HAP-1 (cell line): ENCODE measurements at regions not wholly inside any gene's neighbourhood (a gene's known extent, or its start where the extent isn't known, plus 50 kb on each side); places are given as distances from the start of the nearest gene placed in this dataset.
"Not testable (repeated sequence)": the region's sequence is repeated elsewhere in the genome, so short reads cannot be mapped to it uniquely, and the experiment has no call there.

Source experiments
- DNase-seq, 2 experiments: peaks; one replicate each; pipeline ENCODE4 v3.0.0-alpha.2; 2016 to 2020; ENCODE audit warnings: low spot score in 2 of 2
- H3K27me3 ChIP-seq: fragments of 250-450 bp; sonication (Bioruptor Pico); 2 replicates; pipeline ENCODE4 v1.5.1; 2020; ENCODE audit warnings: low read depth, mild to moderate bottlenecking, moderate library complexity
- H3K36me3 ChIP-seq: fragments of 250-450 bp; sonication (Bioruptor Pico); replicated peaks from 2 replicates; pipeline ENCODE4 v1.5.1; 2020; ENCODE audit warnings: mild to moderate bottlenecking
- H3K4me1 ChIP-seq: fragments of 250-450 bp; sonication (Bioruptor Pico); 2 replicates; pipeline ENCODE4 v1.5.1; 2020; ENCODE audit warnings: mild to moderate bottlenecking
- H3K4me3 ChIP-seq: fragments of 250-450 bp; sonication (Bioruptor Pico); 2 replicates; pipeline ENCODE4 v1.5.1; 2020; ENCODE audit warnings: mild to moderate bottlenecking, moderate library complexity
- H3K9me3 ChIP-seq: fragments of 250-450 bp; sonication (Bioruptor Pico); 2 replicates; pipeline ENCODE4 v1.5.1; 2020; ENCODE audit warnings: mild to moderate bottlenecking, moderate library complexity
- in situ Hi-C: fragments of 300-500 bp; cut with MboI; formaldehyde crosslinking; loops from 3 replicates; pipeline ENCODE4 v1.14.3; 2020; ENCODE audit warnings: low sequenced_read_pairs, inconsistent platforms, mixed read lengths

DNA sequence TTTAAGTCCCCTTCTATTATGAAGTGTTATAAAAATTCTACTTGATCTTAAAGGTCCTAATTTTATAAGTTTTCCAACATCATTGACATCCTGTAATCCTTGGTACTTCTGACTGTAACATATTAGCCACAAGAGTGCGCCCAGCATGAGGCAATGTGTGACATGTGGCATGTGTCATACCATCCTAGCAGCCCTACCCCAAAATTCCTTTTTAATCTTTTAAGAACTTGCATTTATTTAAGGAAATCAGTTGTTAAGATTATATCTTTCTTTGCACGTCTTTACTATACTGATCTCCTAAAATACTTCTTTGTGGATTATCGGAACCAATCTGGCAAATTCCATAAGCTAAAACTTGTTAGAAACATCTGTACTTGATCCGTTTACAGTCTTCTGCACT lies 167.1 kb upstream of the SLC24A3 start:
- no peak for DNase-seq
- Histone ChIP-seq H3K4me3 (no peak overlapping the region), H3K4me1 (no peaks in the 10 kb centered on the region), H3K27me3 (no peaks in the 10 kb centered on the region), H3K9me3 (no peaks in the 10 kb centered on the region), H3K36me3 (no peaks in the 10 kb centered on the region)
- in situ Hi-C loops = no loop called here

DNA sequence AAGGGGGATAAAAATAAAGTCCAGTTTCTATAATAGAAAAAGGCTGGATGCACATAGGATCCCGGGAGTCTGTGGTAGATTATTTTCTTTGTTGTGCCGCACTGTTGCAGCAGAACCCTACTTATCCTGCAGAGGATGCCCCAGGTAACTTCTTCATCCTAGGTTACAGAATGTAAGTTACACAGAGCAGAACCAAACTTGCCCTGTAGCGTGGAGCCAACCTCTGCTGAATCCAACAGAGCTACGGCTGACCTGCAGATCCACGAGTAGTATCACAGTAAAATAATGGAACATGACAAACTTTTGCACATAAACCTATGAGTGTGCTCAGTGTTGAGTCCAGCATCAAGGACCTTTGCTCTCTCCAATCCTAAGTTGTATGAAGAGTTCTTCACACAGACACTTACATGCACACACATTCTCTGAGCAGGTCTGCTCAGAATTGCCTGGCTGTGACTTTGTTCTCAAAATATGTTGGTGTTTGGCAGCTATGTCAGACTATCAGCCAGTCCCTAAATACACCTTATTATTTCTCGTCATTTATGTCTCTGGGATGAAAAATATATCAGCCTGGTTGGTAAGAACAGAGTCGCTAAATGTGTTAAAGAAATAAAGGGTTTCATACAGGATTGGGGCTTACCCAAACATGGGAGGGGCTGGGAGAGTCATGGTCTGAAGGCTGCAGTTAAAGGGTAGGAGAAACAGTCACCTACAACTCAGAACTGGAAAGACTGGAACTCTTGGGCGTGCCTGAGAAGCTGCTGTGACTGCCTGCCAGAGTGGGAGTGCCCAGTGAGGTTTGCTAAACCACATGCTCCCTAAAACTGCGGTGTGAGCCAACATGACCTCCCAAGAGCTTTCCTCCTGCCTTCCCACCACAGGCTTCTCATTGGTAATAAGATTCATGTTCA lies 165.1 kb upstream of the SLC24A3 start:
- DNase-seq = no peak
- Histone ChIP-seq H3K9me3 (no peaks in the 10 kb centered on the region), H3K36me3 (no peaks in the 10 kb centered on the region), H3K4me1 (no peaks in the 10 kb centered on the region), H3K4me3 (no peak overlapping the region), H3K27me3 (no peaks in the 10 kb centered on the region)
- in situ Hi-C loops = no loop called here

DNA sequence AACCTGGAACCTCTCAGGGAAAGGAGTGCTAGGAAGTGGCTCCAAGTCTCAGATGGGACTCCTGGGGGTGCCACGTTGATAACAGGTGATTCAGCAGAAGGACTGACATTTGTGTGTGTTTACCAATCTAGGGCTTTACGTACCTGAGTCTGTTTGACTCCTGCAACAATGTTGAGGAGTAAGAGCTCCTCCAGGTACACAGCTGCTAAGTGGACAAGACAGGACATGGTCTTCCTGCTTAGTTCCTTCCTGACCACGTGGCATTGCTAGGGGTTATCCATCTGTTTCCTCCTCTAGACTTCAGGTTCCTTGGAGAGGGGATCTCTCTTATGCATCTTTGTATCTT lies 164.5 kb upstream of the SLC24A3 start:
- Histone ChIP-seq H3K4me3 (no peak overlapping the region), H3K4me1 (no peaks in the 10 kb centered on the region), H3K9me3 (no peaks in the 10 kb centered on the region), H3K36me3 (no peaks in the 10 kb centered on the region), H3K27me3 (no peaks in the 10 kb centered on the region)
- in situ Hi-C loops = no loop called here
- no peak for DNase-seq

DNA sequence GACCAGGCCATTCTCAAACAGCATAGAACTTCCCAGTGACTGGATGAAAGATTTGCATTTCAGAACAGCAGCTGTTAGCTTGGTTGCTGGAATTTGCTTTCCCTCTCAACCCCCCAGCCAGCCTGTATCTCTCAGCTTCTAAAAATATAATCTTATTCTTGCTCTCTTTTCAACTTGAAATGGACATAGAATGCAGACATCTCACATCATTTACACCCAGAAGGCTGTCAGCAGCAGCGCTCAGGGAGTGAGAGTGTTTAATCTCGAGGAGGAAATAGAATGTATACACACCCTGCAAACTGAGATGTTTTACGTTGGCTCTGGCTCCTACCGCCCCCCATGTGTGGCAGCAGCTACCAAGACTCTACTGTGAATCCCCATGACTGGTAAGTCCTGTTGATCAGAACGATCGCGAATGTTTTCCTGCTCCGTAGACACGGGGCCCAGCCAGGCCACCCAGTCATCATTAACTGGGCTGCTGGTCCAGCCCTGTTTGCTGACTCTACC lies 163.4 kb upstream of the SLC24A3 start:
- in situ Hi-C loops = no loop called here

DNA sequence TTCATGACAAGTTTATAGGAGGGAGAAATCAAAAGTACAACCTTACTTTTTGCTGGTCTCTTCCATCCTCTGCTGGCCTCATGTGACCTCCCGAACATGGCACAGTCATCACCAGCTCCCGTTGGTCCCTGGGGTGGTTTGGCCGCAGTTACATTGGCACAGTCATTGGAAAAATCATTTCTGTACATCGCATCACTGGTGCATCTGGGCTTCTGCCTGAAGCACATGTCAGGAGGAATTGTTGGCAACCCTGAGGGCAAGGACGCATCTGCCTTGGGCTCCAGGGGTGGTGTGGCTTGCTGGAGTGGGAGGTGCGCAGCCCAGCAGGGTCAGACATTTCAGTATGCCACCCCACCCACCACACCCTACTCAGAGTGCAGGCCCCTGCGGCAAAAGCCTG lies 162.9 kb upstream of the SLC24A3 start:
- H3K4me3 ChIP-seq = no peak overlapping the region
- no peaks in the 10 kb centered on the region for H3K27me3 ChIP-seq
- no peaks in the 10 kb centered on the region for H3K9me3 ChIP-seq
- in situ Hi-C loops = no loop called here
- H3K4me1 ChIP-seq = no peaks in the 10 kb centered on the region
- no peaks in the 10 kb centered on the region for H3K36me3 ChIP-seq
- DNase-seq = no peak

More for the DNA sequence above, 163.4 kb upstream of the SLC24A3 start:
- Histone ChIP-seq H3K9me3 (no peaks in the 10 kb centered on the region), H3K27me3 (no peaks in the 10 kb centered on the region), H3K36me3 (no peaks in the 10 kb centered on the region), H3K4me1 (no peaks in the 10 kb centered on the region), H3K4me3 (no peak overlapping the region)
- no peak for DNase-seq

DNA sequence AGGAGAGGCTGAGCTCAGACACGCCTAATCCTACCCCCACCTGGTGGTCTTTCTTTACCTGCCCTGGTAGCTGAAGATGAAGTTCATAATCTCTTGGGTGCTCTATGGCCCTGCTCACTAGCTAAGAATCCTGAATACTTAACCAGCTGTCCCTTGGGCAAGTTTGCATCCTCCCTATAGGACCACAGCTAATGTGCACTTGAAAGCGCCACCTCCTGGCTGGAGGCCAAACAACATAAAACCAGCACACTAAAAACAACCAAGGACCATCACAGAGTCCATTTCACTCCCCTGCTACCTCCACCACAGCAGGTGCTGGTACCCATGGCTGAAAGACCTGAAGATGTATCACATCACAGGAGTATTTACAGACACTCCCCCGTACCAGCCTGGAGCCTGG lies 155.5 kb upstream of the SLC24A3 start:
- peak in 1 of 2 experiments; percentile 29 for DNase-seq
- in situ Hi-C loops = no loop called here
- no peaks in the 10 kb centered on the region for H3K4me1 ChIP-seq

DNA sequence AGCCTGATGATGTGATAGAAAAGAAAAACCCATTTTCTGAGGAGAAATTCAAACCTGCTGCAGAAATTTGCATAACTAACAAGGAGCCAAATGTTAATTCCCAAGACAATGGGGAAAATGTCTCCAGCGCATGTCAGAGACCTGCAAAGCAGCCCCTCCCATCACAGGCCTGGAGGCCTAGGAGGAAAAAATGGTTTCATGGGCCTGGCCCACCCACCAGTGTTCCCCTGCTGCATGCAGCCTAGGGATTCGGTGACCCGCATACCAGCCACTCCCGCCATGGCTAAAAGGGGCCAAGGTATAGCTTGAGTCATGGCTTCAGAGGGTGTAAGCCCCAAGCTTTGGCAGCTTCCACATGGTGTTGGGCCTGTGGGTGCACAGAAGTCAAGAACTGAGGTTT lies 147.7 kb upstream of the SLC24A3 start:
- H3K9me3 ChIP-seq, H3K4me1 ChIP-seq, H3K27me3 ChIP-seq, H3K36me3 ChIP-seq, in situ Hi-C loops, DNase-seq, H3K4me3 ChIP-seq: not testable (repeated sequence)

More for the DNA sequence above, 155.5 kb upstream of the SLC24A3 start:
- no peak overlapping the region for H3K4me3 ChIP-seq
- H3K9me3 ChIP-seq = no peaks in the 10 kb centered on the region
- H3K27me3 ChIP-seq = no peaks in the 10 kb centered on the region
- no peaks in the 10 kb centered on the region for H3K36me3 ChIP-seq

DNA sequence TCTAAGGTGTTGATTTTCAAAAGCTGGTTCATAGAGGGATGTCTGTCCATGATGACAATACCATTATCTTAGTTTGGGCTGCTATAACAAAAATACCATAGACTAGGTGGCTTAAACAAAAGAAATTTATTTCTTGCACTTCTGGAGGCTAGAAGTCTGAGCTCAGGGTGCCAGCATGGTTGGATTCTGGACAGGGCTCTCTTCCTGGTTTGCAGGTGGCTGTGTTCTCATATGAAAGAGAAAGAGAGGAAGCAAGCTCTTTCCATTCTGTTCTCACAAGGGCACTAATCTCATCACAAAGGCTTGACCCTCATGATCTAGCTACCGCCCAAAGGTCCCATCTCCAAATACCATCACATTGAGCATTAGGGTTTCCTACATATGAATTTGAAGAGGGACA lies 144.5 kb upstream of the SLC24A3 start:
- in situ Hi-C loops = no loop called here
- H3K27me3 ChIP-seq = no peaks in the 10 kb centered on the region
- no peaks in the 10 kb centered on the region for H3K4me1 ChIP-seq
- 0 out of 2 replicates have a peak, but pooled peaks cover 2% of the 10 kb centered on the region for H3K9me3 ChIP-seq
- no peak for DNase-seq
- no peaks in the 10 kb centered on the region for H3K36me3 ChIP-seq
- H3K4me3 ChIP-seq = no peak overlapping the region

DNA sequence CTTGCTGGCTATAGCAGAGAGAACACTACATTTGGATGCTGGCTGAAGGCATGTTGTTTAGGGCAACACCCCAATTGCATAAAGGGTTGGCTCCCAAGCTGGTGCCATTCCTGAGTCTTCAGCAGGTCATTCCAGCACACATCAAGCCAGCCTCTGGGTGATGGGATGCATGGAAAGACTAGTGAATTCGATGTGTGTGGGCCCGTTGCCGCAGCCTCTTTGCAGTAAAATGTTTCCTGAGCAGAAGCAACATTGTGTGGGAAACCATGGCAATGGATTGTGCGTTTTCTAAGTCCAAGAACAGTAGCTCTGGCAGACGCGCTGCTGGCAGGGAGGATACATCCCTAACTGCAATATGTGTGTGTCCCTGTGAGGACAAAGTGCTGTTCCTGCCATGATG lies 142.4 kb upstream of the SLC24A3 start:
- DNase-seq = no peak
- H3K4me3 ChIP-seq = no peak overlapping the region
- no peaks in the 10 kb centered on the region for H3K4me1 ChIP-seq
- H3K27me3 ChIP-seq = no peaks in the 10 kb centered on the region
- no peaks in the 10 kb centered on the region for H3K36me3 ChIP-seq
- in situ Hi-C loops = no loop called here
- no peaks in the 10 kb centered on the region for H3K9me3 ChIP-seq

DNA sequence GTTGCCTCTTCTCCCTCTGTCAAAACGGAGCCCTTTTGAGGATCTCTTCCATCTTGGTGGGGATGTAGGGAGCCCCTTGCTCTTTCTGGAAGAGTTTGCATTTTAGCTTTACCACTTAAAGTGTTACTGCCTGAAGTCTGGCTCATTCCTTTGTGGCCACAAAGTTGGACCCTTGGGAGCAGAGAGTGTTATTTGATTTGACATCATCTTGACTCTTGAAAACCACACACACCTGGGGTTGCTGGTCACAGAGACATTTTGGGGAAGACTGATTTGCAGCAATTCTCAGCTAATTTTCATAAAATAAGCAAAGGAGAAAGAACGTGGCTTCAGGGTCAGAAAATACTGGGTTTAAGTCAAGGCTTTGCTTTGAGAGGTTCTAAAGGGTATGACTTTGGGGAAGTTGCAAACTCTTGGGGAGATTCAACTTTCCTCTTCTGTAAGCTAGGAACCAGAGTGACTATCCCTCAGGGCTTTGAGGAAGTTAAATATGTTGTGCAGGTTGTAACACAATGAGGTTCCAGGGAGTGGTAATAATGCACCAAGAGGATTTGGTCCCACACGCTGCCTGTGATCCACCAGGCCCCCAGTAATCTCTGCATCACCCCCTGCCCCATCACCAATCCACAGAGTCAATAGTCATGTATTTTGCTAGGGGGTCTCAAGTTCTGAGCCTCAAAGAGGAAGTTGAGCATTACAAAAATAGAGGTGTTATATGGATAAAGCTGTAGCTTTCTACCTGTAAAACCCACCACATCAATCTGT lies 141.6 kb upstream of the SLC24A3 start:
- Histone ChIP-seq H3K27me3 (no peaks in the 10 kb centered on the region), H3K4me3 (no peak overlapping the region), H3K36me3 (no peaks in the 10 kb centered on the region), H3K4me1 (no peaks in the 10 kb centered on the region), H3K9me3 (no peaks in the 10 kb centered on the region)
- in situ Hi-C loops = no loop called here
- DNase-seq = no peak

DNA sequence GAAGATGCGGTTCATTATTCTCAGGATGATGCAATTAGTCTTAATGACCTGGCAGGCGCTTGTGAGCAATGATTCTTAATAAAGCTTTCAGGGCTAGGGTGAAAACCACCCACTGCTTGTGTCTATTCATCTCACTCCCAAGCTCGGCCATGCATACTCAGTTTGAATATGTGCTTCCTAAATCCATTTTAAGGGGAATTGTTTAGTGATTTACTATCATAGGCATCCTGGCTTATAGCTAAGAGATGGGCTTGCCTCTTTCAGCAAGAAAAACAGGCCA lies 141.1 kb upstream of the SLC24A3 start:
- in situ Hi-C loops = no loop called here
- H3K27me3 ChIP-seq = no peaks in the 10 kb centered on the region
- no peak overlapping the region for H3K4me3 ChIP-seq

DNA sequence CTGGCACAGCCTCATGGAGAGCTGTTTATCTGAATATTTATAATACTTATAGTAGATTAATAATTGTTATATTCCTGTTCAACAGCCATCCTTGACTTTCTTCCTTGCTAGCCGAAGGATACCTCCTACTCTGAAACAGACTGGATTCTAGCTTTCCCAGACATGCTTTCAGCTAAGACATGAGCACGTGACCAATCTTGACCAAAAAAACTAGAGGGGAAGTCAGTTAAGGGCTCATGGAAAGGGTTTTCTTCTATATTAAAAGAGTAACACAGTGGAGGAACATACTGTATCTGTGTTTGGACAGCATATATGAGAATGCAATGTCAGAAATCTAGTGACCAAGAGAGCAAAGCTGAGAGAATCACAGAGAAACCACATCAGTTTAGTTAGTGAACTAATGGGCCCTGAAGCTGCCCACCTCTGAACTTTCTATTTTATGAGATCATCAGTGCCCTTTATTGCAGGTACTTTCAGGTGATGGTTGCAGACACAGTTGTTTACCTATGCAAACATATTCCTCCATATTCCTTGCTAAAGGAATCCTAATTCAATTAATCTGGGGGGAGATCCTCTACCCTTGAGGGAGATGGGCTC lies 140.4 kb upstream of the SLC24A3 start:
- Histone ChIP-seq H3K27me3 (no peaks in the 10 kb centered on the region), H3K36me3 (no peaks in the 10 kb centered on the region), H3K4me1 (no peaks in the 10 kb centered on the region), H3K4me3 (no peak overlapping the region), H3K9me3 (no peaks in the 10 kb centered on the region)
- no peak for DNase-seq
- in situ Hi-C loops = no loop called here

More for the DNA sequence above, 141.1 kb upstream of the SLC24A3 start:
- no peak for DNase-seq
- no peaks in the 10 kb centered on the region for H3K4me1 ChIP-seq
- H3K36me3 ChIP-seq = no peaks in the 10 kb centered on the region
- H3K9me3 ChIP-seq = no peaks in the 10 kb centered on the region

DNA sequence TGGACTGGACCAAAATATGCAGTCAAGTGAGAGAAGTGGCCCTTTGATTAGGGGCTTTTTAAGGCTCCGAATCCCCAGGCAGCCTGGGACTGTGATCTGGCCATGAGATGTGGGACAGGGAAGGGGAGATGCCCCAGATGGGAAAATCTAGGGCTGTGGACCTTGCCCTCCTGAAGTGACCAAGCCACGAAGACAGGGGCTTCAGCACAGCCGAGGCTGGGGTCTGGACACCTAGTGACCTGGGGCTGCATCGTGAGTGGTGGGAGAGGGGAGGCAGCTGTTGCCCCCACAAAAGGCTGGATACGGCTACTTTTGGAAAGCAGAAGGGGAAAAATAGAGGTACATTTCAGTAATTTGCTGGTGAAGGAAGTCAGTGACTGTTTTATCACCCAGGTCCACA lies 139.5 kb upstream of the SLC24A3 start:
- Histone ChIP-seq H3K4me1 (no peaks in the 10 kb centered on the region), H3K36me3 (no peaks in the 10 kb centered on the region), H3K4me3 (no peak overlapping the region), H3K27me3 (no peaks in the 10 kb centered on the region), H3K9me3 (no peaks in the 10 kb centered on the region)
- no peak for DNase-seq
- in situ Hi-C loops = no loop called here

DNA sequence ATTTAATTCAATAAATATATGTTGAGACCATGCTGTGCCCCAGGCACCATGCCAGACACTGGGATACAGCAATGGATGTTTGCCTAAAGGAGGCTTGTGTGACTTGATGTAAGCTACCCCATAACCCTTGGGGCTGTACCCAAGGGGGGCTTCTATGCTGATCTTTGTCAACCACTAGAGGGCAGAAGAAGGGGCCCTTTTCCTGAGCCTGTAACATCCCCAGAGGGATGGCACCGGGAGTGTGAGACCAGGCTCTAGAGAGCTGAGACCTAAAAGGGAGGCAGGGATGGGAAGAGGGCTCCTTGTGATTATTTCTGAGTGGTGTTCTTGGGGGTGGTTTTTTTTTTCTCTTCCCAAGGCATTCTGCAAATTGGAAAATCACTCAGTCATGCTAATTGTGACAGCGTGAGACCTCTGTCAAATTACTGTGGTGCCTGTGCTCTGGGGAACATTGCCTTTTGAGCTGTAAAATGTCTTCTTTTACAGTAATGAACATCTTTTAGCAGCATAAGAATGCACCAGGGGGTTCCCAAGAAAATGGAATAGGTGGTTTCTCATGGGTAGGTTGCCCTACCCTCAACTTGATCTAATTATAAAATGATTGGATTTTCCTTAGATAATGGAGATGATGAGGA lies 138.7 kb upstream of the SLC24A3 start:
- peak in 1 of 2 experiments; percentile 23 for DNase-seq
- H3K4me1 ChIP-seq = no peaks in the 10 kb centered on the region
- in situ Hi-C loops = no loop called here
- H3K9me3 ChIP-seq = no peaks in the 10 kb centered on the region
- no peaks in the 10 kb centered on the region for H3K36me3 ChIP-seq
- no peaks in the 10 kb centered on the region for H3K27me3 ChIP-seq
- H3K4me3 ChIP-seq = no peak overlapping the region
